ENCODE measurements at regions not wholly inside any gene's neighbourhood (a gene's known extent, or its start where the extent isn't known, plus 50 kb on each side); places are given as distances from the start of the nearest gene placed in this dataset.

DNA sequence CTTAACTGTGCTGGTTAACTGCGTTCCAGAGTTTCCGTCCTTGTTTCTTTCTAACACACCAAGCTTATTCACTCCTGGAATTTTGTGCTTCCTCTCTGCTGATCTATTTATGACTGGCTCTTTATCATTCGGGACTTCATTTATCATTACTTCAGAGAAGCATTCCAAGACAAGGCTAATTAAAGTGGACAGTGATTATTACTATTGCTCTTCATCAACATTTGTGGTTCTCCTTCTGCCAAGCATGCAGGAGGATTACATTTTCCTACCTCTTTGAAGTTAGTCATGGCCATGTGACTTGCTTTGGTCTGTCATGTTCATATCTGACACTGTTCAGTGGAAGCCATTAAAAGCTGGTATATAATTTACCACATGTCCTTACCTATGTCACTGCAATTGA, 172.4 kb upstream of the AGR3 start:
- no peak for DNase-seq

DNA sequence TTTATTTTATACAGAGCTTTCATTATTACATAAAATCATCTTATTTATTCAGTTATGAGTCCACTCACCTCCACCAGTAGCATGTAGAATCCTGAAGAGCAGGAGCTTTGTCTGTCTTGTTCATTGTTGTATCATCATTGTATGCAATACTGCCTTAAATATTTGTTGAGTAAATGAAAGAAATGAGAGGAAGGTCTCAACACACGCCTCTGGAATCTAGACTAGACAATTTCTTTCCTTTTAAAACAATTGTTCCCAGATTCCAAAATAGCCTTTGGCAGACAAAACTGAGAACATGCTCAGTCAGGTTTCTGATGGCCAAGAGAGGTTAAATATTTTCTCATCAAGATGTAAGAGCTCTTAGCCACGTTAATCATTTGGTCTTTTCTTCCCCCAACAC, 173.1 kb upstream of the AGR3 start:
- DNase-seq: no peak

DNA sequence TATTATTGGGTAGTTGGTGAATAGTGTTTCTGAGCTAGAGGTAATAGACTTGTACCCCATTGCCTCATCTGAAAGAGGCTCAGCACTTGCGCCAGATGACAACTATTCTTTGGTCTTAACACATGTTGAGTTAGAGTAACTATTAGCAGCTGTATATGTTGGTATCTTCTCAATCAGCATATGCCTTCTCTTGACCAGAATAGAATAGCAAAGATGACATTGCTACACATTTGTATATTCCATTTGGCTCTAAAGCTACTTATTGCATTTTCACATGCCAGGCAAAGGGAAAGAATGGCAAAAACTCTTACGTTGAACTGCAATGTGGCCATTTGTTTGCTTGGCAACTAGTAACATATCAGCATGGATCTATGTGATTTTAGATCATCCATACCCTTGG, 173.8 kb upstream of the AGR3 start:
- no peak for DNase-seq

DNA sequence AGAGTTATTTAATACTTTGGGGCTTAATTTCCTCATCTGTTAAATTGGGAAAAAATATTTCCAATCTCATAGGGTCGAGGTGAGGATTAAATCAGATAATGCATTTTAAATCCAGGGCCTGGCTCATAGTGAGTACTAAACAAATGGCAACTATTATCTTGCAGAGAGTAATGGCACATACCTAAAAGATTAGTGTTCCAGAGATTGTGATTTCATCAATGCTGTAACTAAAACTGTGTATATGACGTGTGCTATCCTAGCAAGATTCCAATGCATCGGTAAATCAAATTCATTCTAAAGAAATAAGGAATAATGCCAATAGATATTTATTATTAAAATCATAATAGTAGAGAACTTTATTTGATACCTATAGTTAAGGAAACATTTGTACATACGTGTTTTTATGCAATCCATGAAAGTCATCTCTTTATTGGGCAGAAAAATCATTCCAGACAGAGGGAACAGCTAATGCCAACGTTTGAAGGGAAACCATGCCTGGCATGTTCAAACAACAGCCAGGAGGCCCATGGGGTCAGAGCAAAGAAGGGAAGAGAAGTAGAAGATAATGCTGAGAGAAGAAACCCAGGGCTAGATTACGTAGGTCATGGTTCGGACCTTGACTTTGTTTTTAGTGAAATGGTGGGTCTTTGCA, 174.8 kb upstream of the AGR3 start:
- DNase-seq: no peak

DNA sequence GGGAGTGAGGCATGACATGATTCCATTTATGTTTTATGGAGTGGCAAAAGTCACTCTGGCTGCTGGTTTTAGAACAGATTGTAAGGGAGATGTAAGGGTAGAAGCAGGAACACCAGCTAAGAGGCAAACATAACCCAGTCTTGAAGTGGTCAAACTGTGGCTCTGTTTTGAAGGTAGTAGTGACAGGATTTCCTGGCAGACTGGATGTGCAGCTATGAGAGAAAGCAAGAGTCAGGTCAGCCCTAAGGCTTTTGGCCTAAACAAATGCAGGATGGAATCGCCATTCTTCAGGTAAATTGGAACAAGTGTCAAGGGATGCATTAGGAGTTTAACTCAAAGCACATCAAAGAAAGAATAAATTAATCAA, 175.3 kb upstream of the AGR3 start:
- DNase-seq: no peak

DNA sequence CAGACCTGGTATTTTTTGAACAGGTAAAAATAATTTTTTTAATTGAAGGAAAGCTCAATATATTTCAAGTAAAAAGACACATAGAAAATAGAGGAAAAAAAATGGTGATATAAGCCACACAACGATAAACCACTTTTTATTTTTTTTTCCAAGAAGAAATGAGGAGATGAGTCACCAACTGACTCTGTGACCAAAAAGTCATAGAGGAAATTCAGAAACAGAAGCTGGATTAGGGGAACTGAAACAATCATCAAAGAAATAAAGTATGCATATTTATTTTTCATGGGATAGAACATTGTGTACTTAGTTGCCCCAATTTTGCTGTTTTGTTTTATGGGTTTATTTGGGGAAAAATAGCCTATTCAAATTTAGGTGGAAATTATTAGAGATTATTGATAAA, 176.8 kb upstream of the AGR3 start:
- no peak for DNase-seq

DNA sequence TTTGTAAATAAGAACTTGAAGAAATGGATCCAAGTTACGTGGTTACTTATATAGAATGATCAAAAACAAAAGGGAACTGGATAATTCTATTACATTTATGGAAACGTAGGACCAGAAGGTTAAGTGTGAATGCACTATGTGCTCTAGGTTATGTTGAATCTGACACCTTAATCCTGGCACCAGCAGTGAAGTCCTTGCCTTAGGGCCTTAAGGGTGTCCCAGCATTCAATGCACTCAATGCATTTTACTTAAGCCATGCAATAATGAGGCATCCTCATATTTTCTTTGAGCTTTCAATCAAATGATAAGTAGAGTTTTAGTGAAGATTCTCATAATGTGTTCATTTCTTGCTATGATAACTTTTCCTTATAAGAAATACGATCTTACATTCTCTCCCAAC, 178.3 kb upstream of the AGR3 start:
- DNase-seq: no peak

DNA sequence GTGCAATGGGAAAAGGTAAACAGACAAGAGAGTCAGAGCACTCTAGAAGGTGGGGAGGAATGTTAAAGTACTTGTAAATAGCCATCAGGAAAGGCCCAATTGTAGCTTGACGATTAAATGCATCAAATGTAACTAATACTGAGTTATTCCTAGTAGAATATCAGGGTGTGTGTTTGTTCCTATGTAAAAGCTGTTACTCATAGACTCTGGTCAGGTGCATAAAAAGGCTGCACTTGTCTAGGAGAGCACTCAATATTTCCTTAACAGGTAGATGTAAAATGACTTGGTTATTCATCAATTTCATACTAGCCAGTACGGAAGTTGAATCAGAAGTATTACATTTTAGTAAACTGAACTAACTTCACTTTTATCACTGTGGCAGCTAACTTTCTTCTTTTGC, 179.7 kb upstream of the AGR3 start:
- DNase-seq: no peak

DNA sequence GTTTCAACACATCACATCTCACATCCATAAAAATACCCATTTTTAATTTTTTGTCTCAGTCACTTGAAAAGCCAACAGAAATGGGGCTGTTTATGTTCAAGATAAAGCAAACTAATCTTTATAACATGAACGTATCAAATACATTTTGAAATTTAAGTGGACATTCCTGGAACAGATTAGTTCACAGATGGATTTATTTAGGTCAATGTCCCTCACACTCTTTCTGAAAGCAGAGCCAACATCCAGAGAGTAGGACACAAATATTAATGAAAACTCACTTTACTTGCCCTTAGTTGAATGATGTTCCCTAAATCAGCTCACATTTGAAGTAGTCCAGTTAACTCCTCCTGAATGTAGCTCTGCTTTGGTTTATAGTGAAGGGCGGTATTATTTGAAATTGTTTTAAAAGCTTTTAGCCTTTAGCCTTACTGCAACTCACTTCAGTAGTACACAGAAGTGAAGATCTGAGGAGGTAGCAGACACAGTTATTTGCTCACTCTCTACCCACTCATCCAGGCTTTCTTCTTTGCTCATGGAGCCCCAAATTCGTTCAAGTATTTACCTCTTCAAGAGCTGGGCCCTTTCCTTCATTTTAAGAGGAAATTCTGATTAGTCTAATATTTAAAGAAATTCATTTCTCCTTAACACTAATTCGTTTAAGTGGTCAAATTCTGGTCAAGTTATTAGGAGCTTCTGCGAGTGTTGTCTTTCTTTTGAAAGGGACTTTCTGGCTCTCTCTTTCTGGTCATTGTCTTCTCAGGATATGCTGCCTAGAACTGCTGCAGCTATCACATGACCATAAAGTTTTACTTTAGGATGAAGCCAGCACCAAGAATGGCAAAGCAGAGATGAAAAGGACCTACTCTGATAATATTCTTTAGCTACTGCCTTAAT, 180.6 kb upstream of the AGR3 start:
- DNase-seq: no peak

DNA sequence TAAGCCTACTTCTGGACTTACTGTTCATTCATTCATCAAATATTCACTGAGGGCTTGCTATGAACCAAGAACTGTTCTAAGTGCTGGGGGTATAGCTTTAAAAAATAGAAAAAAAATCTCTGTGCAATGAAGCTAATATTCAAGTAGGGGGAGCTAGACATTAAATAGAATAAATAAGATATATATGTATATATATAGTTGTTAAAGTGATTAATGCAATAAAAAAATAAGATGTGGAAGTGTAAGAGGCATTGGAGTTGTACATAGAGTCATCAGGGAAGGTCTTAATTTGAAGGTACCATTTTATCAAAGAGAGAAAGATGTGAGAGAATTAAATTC, 181.2 kb upstream of the AGR3 start:
- no peak for DNase-seq

DNA sequence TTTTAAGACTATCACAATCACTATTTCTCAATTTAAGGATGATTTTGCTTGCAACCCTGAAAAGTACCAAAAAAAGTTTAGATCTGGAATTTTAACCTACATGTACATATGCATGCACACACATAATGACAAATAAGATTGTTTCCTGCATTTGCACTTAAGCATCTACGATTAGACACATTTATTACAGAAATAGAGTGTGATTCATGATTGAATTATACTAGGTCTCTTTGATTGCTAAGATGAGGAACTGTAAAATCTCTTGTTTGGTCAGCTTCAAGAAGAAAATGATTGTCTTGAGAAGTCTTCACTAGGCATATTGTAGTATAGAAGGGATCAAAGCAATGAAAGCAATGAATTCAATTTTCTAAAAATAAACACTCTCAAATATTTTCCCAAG, 185.9 kb upstream of the AGR3 start:
- no peak for DNase-seq

DNA sequence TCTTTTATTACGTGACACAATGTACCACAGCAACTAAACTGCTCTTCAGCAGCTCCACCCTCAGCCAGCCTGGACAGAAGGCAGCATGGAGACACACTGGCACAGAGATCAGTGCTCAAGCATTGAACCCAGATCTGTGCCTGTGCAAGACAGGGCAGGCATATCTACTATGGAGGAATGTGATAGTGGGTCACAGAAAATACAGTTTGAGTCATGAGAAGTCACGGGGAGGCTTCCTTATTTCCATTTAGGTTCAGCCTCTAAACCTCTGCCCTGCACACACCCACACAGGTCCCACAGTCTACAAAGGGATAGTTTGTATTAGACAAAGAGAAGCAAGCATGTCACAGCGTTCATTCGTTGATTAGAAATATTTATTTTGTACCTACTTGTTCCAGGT, 187.4 kb upstream of the AGR3 start:
- no peak for DNase-seq

DNA sequence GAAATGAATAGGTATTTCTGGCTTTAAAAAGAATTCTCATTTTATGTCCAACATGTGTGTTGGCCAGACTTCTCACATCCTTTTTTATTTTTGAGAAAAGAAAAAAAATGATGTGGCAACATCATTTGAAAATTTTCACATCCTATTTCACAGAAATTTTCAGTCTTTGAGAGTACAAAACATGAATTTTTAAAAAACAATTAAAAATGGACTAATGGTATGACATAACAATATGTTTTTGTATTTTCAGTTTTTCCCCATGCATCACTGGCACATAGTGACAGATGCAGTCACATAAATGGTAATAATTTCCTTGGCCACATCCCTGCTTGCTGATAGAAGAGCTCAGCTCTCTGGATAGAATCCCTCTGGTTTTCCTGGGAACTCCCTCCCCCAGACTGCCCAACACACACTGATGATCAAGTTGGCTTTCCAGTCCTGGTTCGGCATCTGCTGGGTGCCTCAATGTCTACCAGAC, 188.5 kb upstream of the AGR3 start:
- DNase-seq: no peak

DNA sequence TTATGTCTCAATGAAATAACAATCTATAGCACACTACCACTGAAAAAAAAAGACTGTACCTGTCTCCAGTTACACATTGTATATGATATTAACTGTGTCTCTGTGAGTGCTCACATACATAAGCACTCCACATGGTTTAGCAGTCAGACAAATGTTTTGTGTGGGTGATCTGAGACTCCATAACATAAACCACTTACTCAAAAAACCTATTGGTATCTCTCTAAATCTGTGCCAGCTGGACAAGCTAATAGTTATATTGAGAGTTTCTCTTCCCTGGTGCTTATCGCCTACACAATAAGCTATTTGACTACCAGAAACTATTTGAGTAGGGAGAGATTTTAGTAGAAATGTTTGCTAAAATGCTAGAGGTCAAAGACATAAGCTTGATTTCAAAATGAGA, 190.1 kb upstream of the AGR3 start:
- DNase-seq: no peak

DNA sequence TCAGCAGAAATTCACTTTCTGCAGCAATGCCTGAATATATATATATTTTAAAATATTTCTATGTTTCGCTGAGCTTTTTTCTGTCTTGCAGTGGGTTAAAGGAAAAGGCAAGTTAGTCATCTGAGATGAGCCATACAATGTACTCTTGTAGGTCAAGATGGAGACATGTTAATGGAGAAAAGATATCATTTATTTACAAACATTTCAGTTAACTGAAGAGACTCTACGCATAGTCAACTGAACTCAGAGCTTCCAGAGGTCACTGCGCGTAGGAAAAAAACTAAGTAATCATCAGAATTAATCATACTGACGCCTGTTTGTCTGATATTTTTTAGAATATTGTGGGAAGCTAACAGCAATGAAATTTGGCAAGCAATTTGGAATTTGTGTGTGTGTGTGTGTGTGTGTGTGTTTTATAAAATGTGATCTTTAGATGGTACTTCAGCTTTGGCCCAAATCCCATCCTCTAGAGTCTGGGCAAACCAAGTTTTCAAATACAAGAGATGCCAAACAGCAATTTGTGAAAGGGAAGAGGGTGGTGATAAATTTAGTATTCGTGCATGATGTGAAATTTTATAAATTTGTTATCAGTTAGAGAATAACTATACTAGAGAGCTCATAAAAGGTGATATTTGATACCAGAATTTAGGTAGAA, 193.9 kb upstream of the AGR3 start:
- DNase-seq: no peak

DNA sequence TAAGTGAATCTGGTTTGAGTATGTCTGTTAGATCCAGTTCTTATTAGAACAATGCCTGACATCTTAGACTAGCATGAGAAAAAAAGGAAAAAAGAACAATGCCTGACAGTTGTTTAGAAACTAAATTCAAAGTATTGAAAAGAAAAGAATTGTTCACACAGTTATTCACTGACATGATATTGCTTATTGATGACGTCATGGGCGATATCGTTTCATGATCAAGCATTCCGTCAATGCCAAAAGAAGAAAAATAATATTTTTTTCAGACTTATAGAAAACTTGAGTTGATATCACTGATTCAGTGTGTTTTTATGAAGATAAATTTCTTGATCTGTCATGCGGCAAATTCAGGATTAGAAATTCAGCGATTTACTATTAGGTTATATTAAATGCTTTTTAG, 196.5 kb upstream of the AGR3 start:
- no peak for DNase-seq

DNA sequence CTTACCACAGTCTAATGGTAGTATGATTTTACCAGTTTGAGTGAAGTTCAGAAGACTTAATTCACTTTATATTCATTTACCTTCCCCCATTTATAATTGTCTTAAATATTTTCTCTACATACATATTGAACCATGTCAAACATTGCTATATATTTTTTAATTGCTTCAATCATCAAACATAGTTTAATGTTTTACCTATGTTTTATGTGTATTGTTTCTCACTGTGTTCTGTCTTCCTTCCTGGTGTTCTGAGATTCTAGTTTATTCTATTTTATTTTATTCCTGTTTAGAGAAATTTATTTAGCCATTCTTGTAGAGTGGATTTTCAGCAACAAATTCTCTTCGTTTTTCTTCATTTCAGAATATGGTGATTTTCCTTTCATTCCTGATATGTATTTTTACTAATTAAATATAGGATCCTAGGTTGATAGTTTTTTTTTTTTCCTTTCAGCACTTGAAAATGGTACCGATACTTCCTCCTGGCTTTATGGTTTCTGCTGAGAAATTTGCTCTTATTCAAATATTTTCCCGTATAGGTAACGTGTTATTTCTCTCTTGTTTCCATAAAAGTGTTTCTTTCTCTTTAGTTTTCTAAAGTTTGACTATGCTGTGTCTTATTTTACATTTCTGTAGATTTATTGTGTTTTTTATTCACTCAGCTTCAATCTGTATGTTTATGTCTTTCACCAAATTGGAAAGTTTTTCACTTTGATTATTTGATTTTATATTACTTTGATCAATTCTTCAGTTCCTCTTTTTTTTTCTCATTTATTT, 201.8 kb upstream of the AGR3 start:
- no peak for DNase-seq

DNA sequence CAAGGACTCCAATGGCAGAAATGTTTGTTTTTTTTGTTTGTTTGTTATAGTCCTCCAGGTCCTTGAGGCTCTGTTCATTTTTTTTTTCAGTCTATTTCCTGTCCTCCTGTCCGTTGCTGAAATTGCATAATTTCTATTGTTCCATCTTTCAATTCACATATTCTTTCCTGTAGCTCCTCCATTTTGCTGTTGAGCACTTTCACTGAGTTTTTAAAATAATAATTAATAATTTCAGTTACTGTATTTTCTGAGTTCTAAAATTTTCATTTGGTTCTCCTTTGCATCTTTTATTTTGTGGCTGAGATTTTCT, 202.3 kb upstream of the AGR3 start:
- no peak for DNase-seq

DNA sequence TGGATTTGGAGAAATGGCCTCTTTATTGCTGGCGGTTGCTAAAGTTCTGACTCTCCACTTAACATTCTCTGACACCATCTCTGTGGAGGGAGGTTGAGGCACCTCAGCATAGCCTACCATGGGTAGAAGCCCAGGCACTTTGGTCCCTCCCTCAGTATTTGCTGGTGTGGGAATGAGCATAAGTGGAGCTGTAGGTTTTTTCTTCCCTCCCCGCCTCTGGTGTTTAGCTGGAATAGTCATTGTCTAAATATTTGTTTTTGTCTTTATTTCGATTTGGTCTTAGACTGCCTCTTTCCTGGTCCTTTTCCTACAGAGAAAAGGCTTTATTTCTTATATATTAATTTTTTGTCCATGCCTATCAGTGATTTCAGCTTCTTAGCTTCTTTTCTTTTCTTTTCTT, 203.4 kb upstream of the AGR3 start:
- DNase-seq: no peak

DNA sequence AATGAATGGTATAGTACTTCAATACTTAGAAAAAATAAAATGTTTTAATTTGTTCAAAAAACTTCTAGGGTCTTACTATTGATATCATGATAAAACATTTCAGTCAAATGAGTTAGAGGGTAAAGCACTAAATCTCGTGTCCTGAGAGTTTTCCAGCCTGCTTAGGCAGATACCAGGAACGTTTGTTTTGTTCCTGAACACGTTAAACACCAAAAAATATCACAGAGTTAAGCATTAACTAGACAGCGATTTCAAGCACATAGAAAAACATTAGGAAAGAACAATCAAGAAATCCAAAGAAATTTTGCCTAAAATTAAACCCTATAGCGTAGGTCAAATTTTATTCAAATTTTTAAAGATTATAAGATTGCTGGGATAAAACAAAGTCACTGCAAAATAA, 204.6 kb upstream of the AGR3 start:
- DNase-seq: no peak

DNA sequence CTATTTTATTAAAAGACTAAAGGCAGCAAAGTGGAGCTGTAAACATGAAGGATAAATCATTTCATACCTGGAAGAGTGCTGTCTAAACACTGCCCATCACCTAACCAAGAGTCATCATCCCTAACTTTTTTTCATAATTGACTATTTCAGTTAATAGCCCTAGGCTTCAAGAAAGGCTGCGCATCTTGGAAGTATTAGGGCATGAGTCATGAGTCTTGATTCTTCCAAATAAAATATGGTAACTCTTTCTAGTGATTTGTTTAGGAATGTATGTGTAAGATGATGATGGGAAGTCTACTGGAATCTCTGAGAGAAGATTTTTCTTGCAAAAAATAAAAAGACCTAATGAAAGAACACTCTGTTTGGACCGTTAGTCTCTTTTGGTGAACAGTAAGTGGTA, 207.7 kb upstream of the AHR start:
- DNase-seq: peak; percentile 92

DNA sequence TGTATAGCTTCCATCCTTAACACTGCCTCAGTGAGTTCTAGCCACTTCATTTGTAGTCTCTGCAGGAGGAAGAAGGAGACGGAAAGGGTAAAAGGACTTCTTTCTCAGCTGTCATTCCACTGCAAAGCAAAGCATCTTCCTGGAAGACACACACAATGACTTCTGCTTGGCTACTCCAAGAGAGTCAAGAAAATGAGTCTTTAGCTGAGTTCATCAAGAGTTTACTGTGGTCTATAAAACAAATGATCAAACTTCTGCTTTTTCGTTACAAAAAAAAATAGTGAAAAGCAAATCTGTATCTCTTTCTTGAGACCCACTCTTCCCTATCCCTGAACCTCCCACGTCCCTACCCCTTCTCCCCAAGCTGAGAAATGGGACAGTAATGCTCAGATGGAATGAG, 205.0 kb upstream of the AHR start:
- DNase-seq: no peak

DNA sequence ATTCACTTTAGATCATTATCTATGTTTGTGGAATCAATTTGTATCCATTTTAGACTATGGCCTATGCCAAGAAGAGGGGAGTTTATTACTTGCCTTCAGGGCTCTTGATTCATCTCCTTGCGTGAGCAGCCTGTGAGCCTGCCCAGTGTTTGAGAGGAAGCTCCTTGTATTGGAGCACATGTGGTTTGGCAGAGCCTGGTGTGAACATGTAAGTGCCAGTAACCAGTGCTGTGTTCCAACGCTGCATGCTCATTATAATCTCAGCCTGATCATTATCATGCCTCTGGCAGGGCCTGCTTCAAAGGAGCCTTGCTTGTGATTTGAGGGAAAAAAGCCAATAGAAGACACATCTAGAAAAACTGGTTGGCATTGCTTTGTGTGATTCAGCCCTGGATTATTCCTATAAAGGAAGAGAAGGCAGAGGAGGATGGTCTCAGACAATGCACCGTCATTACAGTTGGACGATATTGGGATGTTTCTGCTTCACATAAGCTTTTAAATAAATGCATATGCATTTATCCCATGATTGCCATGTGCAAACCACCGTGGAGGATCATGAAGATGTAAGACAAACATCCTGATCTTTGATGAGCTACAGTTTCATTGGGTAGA, 203.4 kb upstream of the AHR start:
- peak; percentile 87 for DNase-seq

All from NCI-H226 (cell line).